PC-3 (cell line): ENCODE measurements at regions not wholly inside any gene's neighbourhood (a gene's known extent, or its start where the extent isn't known, plus 50 kb on each side); places are given as distances from the start of the nearest gene placed in this dataset.

ENCODE experiments used
- ATAC-seq: fragments of 200-7000 bp; cut with Tn5 transposase; 2 replicates; pipeline ENCODE4 v1.9.1; 2020; ENCODE audit warnings: mild to moderate bottlenecking, moderate library complexity
- BruUV-seq: library from RNA; stranded (reverse); fragments of 400-500 nt; replicated peaks from 2 replicates; lab custom pipeline; 2021; lab: Mats Ljungman, UMichigan
- CTCF ChIA-PET: fragments of 300-600 bp; sonication (Branson Sonifier 250); formaldehyde crosslinking; loops from one replicate; lab custom pipeline; 2022; ENCODE audit warnings: antibody characterized with exemption; lab: Charles Lee
- POLR2A ChIA-PET: fragments of 300-600 bp; sonication (Branson Sonifier 250); formaldehyde crosslinking; loops from one replicate; lab custom pipeline; 2022; ENCODE audit warnings: antibody characterized with exemption; ENCODE audit not compliant: unreplicated experiment; lab: Charles Lee
- DNase-seq: peaks from one replicate; pipeline ENCODE4 v3.0.0-alpha.2; 2015
- H2AFZ ChIP-seq: fragments of 300-600 bp; sonication (generic); 2 replicates; pipeline ENCODE4 v1.6.0; 2016; ENCODE audit warnings: antibody characterized with exemption, low read length
- H3F3A ChIP-seq: fragments of 300-600 bp; sonication (generic); one replicate; pipeline ENCODE4 v1.6.0; 2017; ENCODE audit warnings: antibody characterized with exemption, low read length, control low read depth, mild to moderate bottlenecking; ENCODE audit not compliant: unreplicated experiment
- H3K27ac ChIP-seq: fragments of 300-600 bp; sonication (generic); 2 replicates; pipeline ENCODE4 v1.5.1; 2016; ENCODE audit warnings: mild to moderate bottlenecking, low read length
- H3K27me3 ChIP-seq: fragments of 300-600 bp; sonication (generic); 2 replicates; pipeline ENCODE4 v1.6.1; 2016; ENCODE audit warnings: low read length, mixed read lengths
- H3K36me3 ChIP-seq: fragments of 300-600 bp; sonication (generic); 2 replicates; pipeline ENCODE4 v1.6.1; 2016; ENCODE audit warnings: low read depth, mixed run types, low read length, mixed read lengths
- H3K4me1 ChIP-seq: fragments of 300-600 bp; sonication (generic); 2 replicates; pipeline ENCODE4 v1.5.1; 2016; ENCODE audit warnings: low read length; ENCODE audit not compliant: insufficient read depth
- H3K4me2 ChIP-seq: fragments of 300-600 bp; sonication (generic); 2 replicates; pipeline ENCODE4 v1.6.0; 2016; ENCODE audit warnings: low read length
- H3K4me3 ChIP-seq: fragments of 300-600 bp; sonication (generic); 2 replicates; pipeline ENCODE4 v1.5.1; 2016; ENCODE audit warnings: mild to moderate bottlenecking, low read length, mixed read lengths
- H3K79me2 ChIP-seq: fragments of 300-600 bp; sonication (generic); 2 replicates; pipeline ENCODE4 v1.6.1; 2017; ENCODE audit warnings: low read length, mixed read lengths
- H3K9ac ChIP-seq: fragments of 300-600 bp; sonication (generic); 2 replicates; pipeline ENCODE4 v1.6.0; 2016; ENCODE audit warnings: mild to moderate bottlenecking, low read length
- H3K9me2 ChIP-seq: fragments of 300-600 bp; sonication (generic); replicated peaks from 2 replicates; pipeline ENCODE4 v1.6.1; 2016; ENCODE audit warnings: mixed run types, low read length, mixed read lengths
- H3K9me3 ChIP-seq: fragments of 300-600 bp; sonication (generic); 2 replicates; pipeline ENCODE4 v1.6.1; 2016; ENCODE audit warnings: low read length, mixed read lengths
- H4K20me1 ChIP-seq: fragments of 300-600 bp; sonication (generic); 2 replicates; pipeline ENCODE4 v1.6.1; 2016; ENCODE audit warnings: low read length, mixed read lengths
- CTCF ChIP-seq: fragments of 300-600 bp; sonication (generic); conservative IDR thresholded peaks from 2 replicates; pipeline ENCODE4 v1.5.1; 2017; ENCODE audit warnings: antibody characterized with exemption, low read depth, mild to moderate bottlenecking, low read length
- EZH2 ChIP-seq: fragments of 300-600 bp; sonication (generic); IDR thresholded peaks from one replicate; pipeline ENCODE4 v1.6.1; 2017; ENCODE audit warnings: antibody characterized with exemption, mild to moderate bottlenecking, low read length; ENCODE audit not compliant: unreplicated experiment
- EZH2phosphoT487 ChIP-seq: fragments of 300-600 bp; sonication (generic); IDR thresholded peaks from 2 replicates; pipeline ENCODE4 v1.6.1; 2018; ENCODE audit warnings: mild to moderate bottlenecking, antibody characterized with exemption, low read length, borderline replicate concordance
- intact Hi-C: fragments of 100-400 bp; cut with micrococcal nuclease; formaldehyde crosslinking; loops from 2 replicates; pipeline ENCODE4 v1.9.0; 2023

DNA sequence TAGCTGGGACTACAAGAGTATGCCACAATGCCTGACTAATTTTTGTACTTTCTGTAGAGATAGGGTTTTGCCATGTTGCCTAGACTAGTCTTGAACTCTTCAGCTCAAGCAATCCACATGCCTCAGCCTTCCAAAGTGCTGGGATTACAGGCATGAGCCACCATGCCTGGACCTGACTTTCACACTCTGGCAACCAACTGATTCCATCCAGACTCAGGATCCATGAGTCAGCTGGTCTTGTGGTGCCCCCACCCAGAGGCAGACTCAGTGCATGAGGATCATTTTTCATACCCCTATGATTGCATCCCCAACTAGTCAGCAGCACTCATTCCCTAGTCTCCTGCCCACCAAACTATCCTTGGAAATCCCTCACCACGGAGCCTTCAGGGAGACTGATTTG, 375.9 kb downstream of the ANXA1 start:
- CTCF ChIA-PET: no interaction called here
- Histone ChIP-seq H2AFZ (no peak overlapping the region), H3K4me3 (no peak overlapping the region), H3K27me3 (no peaks in the 10 kb centered on the region), H3K36me3 (no peaks in the 10 kb centered on the region), H3F3A (no peaks in the 10 kb centered on the region), H3K27ac (no peak overlapping the region), H3K9me3 (no peaks in the 10 kb centered on the region), H4K20me1 (no peaks in the 10 kb centered on the region), H3K9me2 (no peaks in the 10 kb centered on the region), H3K4me1 (no peaks in the 10 kb centered on the region), H3K79me2 (no peaks in the 10 kb centered on the region), H3K9ac (no peak overlapping the region), H3K4me2 (no peak overlapping the region)
- no peak for TF ChIP-seq CTCF
- TF ChIP-seq EZH2phosphoT487: no peak
- no peak for TF ChIP-seq EZH2
- DNase-seq: no peak
- POLR2A ChIA-PET: no interaction called here
- ATAC-seq: no peak
- intact Hi-C loops: no loop called here
- no TSS peak for BruUV-seq

DNA sequence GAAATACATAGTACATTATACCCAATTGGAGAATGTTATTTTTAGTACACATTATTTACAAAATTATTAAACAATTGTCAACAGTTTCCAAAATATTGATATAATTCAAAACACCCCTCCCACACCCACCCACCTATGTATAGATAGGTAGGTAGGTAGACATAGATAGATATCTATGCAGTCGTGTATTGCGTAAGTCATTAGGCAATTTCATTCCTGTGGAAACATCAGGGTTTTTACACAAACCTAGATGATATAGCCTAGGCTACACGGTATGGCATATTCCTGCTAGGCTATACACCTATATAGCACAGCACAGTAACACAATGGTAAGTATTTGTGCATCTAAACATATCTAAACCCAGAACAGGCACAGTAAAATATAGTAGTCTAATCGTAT, 377.3 kb downstream of the ANXA1 start:
- no peak overlapping the region for H2AFZ ChIP-seq
- H3F3A ChIP-seq: no peaks in the 10 kb centered on the region
- CTCF ChIA-PET: no interaction called here
- H3K36me3 ChIP-seq: no peaks in the 10 kb centered on the region
- no peaks in the 10 kb centered on the region for H3K9me3 ChIP-seq
- no peaks in the 10 kb centered on the region for H4K20me1 ChIP-seq
- intact Hi-C loops: no loop called here
- no TSS peak for BruUV-seq
- H3K27me3 ChIP-seq: no peaks in the 10 kb centered on the region
- H3K4me1 ChIP-seq: no peaks in the 10 kb centered on the region
- ATAC-seq (no peak), DNase-seq (no peak)
- POLR2A ChIA-PET: no interaction called here
- TF ChIP-seq CTCF: no peak
- no peak for TF ChIP-seq EZH2phosphoT487
- no peak for TF ChIP-seq EZH2
- no peak overlapping the region for H3K27ac ChIP-seq
- no peaks in the 10 kb centered on the region for H3K79me2 ChIP-seq
- H3K9ac ChIP-seq: no peak overlapping the region
- H3K4me3 ChIP-seq: no peak overlapping the region
- H3K9me2 ChIP-seq: no peaks in the 10 kb centered on the region
- no peak overlapping the region for H3K4me2 ChIP-seq

DNA sequence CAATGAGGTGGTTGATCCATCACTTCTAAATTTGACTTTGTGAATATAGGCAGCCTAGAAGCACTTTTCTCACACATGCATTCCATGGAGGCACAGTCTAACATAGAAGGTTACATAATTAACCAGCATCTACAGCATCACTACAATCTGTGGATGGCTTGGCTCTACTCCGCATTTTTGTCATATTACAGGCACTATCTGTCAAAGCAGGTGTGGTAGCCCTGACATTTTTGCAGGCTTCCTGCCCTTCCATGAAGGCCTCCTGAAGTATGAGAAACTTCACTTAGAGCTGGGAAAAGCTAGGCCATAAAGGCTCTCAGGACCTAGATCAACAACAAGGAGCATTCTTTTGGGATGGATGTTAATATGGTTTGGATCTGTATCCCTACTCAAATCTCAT, 378.0 kb downstream of the ANXA1 start:
- Histone ChIP-seq H3K9me3 (no peaks in the 10 kb centered on the region), H3K9me2 (no peaks in the 10 kb centered on the region), H3K4me3 (no peak overlapping the region), H3K9ac (no peak overlapping the region), H4K20me1 (no peaks in the 10 kb centered on the region), H3K36me3 (no peaks in the 10 kb centered on the region), H3K79me2 (no peaks in the 10 kb centered on the region), H3F3A (no peaks in the 10 kb centered on the region), H3K27me3 (no peaks in the 10 kb centered on the region), H3K4me1 (no peaks in the 10 kb centered on the region), H3K4me2 (no peak overlapping the region), H3K27ac (no peak overlapping the region), H2AFZ (no peak overlapping the region)
- POLR2A ChIA-PET: no interaction called here
- TF ChIP-seq EZH2phosphoT487 (no peak), EZH2 (no peak), CTCF (no peak)
- ATAC-seq (no peak), DNase-seq (no peak)
- CTCF ChIA-PET: no interaction called here
- intact Hi-C loops: no loop called here
- no TSS peak for BruUV-seq
